Neural crest cell (in vitro differentiated cells): ENCODE measurements at regions not wholly inside any gene's neighbourhood (a gene's known extent, or its start where the extent isn't known, plus 50 kb on each side); places are given as distances from the start of the nearest gene placed in this dataset.
"Not testable (repeated sequence)": the region's sequence is repeated elsewhere in the genome, so short reads cannot be mapped to it uniquely, and the experiment has no call there.

Experiments
- DNase-seq: peaks from one replicate; pipeline ENCODE4 v3.0.0; 2021; ENCODE audit warnings: low read depth, mixed read lengths, low spot score
- H3K27ac Mint-ChIP-seq: one replicate; pipeline ENCODE4 v1.8.0; 2021; ENCODE audit warnings: mild to moderate bottlenecking, mixed read lengths; ENCODE audit not compliant: unreplicated experiment
- H3K27me3 Mint-ChIP-seq: 2 replicates; pipeline ENCODE4 v1.8.0; 2021; ENCODE audit warnings: low read depth, mild to moderate bottlenecking, mixed read lengths
- H3K36me3 Mint-ChIP-seq: 2 replicates; pipeline ENCODE4 v1.8.0; 2021; ENCODE audit warnings: low read depth, mild to moderate bottlenecking, mixed read lengths
- H3K4me1 Mint-ChIP-seq: 2 replicates; pipeline ENCODE4 v1.8.0; 2021; ENCODE audit warnings: mixed read lengths
- H3K4me3 Mint-ChIP-seq: one replicate; pipeline ENCODE4 v1.8.0; 2021; ENCODE audit warnings: mild to moderate bottlenecking, mixed read lengths
- H3K9me3 Mint-ChIP-seq: 2 replicates; pipeline ENCODE4 v1.8.0; 2021; ENCODE audit warnings: mixed read lengths
- TF ChIP-seq, protein P1 (sequence below): fragments of 200-600 bp; sonication (generic); conservative IDR thresholded peaks from 2 replicates; pipeline ENCODE4 v1.5.0; 2021; ENCODE audit warnings: antibody characterized with exemption, mild to moderate bottlenecking

DNA sequence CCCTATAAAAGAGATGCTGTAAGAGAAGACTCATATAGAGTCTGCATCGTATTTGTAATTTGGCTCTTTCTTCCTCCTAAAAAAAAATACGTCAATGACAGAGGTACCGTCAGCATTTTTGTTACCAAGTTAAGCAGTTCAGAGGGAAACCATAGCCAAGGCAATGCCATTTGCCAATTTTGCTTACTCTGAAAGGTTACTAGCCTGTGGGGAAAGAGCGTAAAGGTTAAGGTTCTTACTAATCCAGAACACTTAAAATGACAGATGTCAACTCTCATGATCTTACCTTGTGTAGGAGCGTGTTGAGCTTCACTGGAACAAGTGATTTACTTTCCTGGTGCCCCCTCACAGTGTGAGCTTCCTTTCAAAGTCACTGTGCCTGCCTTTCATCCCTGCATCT is 119.4 kb upstream of the SPATA31A3 start:
- H3K9me3 Mint-ChIP-seq, H3K36me3 Mint-ChIP-seq, H3K4me1 Mint-ChIP-seq, DNase-seq, H3K4me3 Mint-ChIP-seq, H3K27ac Mint-ChIP-seq, H3K27me3 Mint-ChIP-seq: not testable (repeated sequence)

DNA sequence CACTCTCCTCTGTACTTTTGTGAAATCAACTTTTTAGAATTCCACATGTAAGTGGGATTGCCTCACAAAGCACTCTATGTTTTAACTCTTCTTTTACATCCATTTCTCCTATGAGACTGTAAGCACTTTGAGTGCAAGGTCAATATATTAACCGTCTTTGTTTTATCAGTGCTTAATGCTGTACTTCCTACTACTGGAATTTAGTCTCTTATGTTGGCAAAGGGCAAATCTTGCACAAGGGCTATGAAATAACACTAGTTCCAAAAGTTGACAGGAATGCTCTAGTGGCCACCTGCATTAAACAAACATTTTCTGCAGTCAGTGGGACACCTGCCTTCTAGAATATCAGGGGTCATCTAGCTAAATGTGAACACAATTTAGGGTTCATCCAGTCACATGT is 117.5 kb upstream of the SPATA31A3 start:
- not testable (repeated sequence) for H3K27ac Mint-ChIP-seq, H3K36me3 Mint-ChIP-seq, H3K27me3 Mint-ChIP-seq, H3K4me1 Mint-ChIP-seq, DNase-seq, H3K9me3 Mint-ChIP-seq, H3K4me3 Mint-ChIP-seq

DNA sequence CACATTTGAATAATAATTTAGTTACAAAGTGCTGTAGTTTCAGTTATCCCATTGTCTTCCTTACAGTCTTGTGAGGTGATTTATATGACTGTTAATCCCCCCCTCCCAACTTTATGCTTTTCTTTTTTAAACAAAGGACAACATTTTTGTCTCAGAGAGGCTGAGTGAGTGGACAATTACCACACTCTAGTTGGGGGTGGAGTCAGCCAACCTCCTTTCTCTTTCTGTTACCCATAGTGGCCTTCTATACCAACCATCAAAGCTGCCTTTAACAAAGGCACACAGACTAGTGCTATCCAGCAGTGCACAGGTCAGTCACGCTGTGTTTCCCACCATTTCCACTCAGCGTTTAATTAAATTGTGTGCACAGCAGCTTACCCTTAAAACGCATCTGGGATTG is 114.3 kb upstream of the SPATA31A3 start:
- H3K9me3 Mint-ChIP-seq, H3K4me1 Mint-ChIP-seq, H3K36me3 Mint-ChIP-seq, DNase-seq, H3K27ac Mint-ChIP-seq, H3K4me3 Mint-ChIP-seq, H3K27me3 Mint-ChIP-seq: not testable (repeated sequence)

DNA sequence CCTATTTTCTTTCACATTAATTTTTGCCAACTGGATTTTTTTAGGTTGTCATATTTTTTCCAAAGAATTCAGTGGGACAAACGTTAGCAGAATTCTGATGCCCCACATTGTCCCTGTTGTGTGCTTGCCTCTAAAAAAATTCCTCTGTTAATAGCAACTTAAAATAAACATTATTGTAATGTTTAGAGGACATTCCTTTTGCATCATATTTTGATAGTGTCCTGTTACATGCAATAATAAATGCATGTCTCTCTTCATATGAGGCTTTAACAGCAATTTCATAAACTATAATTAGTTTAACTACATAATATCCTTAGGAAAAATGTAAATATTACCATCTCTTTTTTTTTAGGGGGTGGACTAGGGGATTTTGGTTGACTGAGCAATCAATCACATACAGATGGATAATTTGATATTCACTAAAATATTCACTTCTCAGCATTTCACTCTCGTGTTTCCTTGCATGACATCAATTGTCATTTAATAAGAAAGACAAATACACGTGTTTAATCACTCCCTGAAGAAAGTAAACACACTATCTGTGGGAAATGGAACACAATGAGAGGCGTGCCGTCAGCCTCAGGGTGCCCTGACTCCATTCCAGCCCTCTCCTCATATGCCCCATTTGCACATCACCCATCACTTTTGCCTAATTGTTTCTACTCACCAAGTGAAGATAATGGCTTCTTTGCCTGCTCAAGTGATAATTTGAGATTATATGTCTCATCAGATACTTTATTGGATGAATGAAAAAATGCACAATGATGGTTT is 110.3 kb upstream of the SPATA31A3 start:
- not testable (repeated sequence) for H3K27me3 Mint-ChIP-seq, DNase-seq, H3K4me3 Mint-ChIP-seq, H3K9me3 Mint-ChIP-seq, H3K36me3 Mint-ChIP-seq, H3K4me1 Mint-ChIP-seq, H3K27ac Mint-ChIP-seq

DNA sequence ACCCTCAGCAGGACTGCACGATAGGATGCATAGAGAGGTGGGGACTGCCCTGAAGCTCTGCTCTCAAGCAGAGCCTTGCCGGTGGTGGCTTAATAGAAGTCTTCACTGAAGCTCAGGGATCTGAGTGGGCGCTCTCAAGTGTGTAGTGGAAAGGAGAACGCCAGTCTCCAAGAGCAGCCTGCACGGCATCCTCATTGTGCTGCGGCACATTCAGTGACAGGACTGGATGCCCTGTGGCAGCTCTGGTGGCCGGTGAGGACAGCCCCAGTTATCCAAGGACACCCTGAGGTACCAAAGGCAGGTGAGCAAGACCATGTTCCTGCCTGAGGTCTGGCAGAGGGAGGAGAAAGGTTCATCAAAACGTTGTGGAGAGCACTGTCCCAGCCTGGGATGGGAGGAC is 98.8 kb upstream of the SPATA31A3 start:
- H3K9me3 Mint-ChIP-seq, H3K4me1 Mint-ChIP-seq, H3K36me3 Mint-ChIP-seq, H3K27ac Mint-ChIP-seq, DNase-seq, H3K4me3 Mint-ChIP-seq, H3K27me3 Mint-ChIP-seq: not testable (repeated sequence)

DNA sequence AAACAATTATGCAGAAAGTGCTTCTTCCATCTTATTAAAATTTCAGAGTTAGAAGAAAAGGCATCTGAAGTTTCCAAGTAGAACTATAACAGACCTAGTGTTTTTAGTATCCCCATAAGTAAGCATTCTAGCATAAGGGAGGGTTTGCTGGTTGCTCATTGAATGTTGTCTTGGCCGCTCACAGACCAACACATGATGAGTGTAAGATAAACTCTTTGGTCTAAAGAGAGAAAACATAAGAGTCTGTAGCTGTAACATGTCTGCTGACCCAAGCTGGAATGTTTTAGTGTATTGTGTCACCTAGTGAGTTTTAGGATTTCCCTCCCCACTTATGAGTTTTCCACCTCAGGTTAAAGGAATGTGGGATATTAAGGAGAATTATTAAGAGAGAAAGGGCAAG is 94.5 kb upstream of the SPATA31A3 start:
- not testable (repeated sequence) for H3K4me3 Mint-ChIP-seq, H3K4me1 Mint-ChIP-seq, H3K27ac Mint-ChIP-seq, H3K27me3 Mint-ChIP-seq, H3K36me3 Mint-ChIP-seq, H3K9me3 Mint-ChIP-seq, DNase-seq

DNA sequence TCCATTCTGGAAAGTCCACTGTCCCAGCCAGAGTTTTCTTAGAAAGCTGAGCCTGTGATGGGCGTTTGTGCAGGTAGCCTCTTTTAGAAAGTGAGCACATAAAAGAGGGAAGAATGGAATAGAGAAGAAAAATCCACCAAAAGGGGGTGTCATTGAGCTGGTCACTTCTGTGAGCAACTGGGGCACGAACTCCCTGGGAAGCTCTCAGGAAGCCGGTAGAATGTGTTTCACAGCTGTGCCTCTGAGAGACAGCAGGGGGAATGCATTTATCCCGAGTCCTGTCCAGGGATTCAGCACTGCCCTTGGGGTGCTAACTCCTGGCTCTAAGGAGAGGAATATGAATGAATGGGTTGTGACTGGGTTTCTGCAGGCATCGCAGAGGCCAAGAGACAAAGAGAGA is 73.8 kb upstream of the SPATA31A3 start:
- H3K4me1 Mint-ChIP-seq, DNase-seq, H3K9me3 Mint-ChIP-seq, H3K36me3 Mint-ChIP-seq, H3K27ac Mint-ChIP-seq, H3K27me3 Mint-ChIP-seq, H3K4me3 Mint-ChIP-seq: not testable (repeated sequence)

DNA sequence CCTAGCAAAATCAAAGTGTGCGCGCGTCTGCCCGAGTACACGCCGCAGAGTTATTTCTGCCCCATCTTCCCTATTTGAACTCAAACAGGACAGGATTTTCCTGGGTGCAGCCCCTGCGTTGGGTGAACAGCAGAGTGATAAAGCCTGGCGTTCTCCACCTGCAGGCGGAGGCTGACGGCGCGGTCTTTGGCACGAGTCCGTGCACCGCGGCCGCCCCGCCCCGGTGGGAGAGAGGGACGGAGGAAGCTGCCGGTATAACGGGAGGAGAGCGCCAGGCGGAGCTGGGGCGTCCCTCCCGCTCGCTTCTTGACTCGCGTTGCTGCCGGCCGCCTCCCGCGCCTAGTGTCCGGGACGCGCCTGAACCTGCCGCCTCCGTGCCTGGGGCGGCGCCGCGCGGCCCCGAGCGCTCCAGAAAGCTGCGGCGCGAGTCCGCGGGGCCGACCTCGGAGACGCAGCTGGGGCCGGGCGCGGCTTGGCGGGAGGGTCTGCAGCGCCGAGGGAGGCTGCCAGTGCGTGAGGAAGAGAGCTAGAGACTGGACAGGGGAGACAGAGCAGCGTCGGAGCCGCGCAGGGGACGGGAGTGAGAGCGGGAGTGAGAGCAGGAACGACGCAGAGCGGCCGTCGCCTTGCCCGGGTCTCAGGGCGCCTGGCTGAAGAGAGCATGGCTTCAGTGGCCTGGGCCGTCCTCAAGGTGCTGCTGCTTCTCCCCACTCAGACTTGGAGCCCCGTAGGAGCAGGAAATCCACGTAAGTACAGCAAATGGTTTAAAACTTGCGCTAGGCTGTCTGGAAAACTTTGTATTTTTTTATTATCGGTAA is 66.8 kb upstream of the SPATA31A3 start:
- not testable (repeated sequence) for H3K9me3 Mint-ChIP-seq, H3K4me1 Mint-ChIP-seq, H3K27me3 Mint-ChIP-seq, H3K36me3 Mint-ChIP-seq, H3K27ac Mint-ChIP-seq
- peak; percentile 27 for DNase-seq
- TF ChIP-seq, protein P1, sequence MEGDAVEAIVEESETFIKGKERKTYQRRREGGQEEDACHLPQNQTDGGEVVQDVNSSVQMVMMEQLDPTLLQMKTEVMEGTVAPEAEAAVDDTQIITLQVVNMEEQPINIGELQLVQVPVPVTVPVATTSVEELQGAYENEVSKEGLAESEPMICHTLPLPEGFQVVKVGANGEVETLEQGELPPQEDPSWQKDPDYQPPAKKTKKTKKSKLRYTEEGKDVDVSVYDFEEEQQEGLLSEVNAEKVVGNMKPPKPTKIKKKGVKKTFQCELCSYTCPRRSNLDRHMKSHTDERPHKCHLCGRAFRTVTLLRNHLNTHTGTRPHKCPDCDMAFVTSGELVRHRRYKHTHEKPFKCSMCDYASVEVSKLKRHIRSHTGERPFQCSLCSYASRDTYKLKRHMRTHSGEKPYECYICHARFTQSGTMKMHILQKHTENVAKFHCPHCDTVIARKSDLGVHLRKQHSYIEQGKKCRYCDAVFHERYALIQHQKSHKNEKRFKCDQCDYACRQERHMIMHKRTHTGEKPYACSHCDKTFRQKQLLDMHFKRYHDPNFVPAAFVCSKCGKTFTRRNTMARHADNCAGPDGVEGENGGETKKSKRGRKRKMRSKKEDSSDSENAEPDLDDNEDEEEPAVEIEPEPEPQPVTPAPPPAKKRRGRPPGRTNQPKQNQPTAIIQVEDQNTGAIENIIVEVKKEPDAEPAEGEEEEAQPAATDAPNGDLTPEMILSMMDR: peak; percentile 36
- H3K4me3 Mint-ChIP-seq: peak overlapping the region; percentile 76
